ENCODE measurements at regions not wholly inside any gene's neighbourhood (a gene's known extent, or its start where the extent isn't known, plus 50 kb on each side); places are given as distances from the start of the nearest gene placed in this dataset.
"Not testable (repeated sequence)": the region's sequence is repeated elsewhere in the genome, so short reads cannot be mapped to it uniquely, and the experiment has no call there.

DNA sequence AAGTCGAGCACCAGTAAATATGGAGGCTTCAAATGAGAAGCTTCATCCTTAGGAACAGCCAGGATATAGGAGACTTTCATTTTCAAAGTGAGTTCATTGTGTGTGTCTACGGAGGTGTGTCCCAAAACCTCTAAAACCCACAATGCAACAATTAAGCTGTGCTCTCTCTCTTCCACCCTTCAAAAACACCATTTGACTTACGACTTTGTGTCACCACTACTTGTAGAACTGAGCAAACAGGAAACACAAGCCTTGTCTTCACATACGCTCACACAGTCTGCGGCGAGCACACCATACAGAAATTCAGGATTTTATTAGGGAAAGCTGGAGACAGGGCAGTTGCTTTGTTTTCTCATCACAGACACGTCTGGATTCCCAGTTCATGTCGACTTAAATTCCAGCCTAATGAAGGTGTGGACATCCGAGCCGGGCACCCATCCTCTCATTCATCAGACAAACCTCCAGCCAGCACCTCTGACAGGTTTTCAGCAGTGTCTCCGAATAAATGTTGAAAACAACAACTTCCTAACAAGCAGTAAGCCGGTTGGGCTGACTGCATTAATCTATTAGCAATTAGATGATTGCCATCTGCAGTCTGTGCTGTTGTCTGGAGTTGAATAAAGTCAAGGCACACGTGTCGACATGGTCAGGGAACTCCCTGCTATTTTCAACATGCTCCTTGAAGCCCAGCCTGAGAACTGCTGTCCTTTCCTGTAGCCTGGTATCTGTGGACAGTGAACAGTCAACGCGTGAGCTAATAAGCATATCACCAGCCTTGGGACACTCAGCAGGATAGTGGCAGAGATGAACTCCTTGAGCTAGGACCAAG is 1411.1 kb downstream of the BRD1 start:
- no peak for TF ChIP-seq CTCF (IDR thresholded peaks at IDR 0.05; ENCODE audit: low read depth, low read length, missing control alignments)
- DNase-seq (ENCODE audit: low read depth) = no peak
- no peak overlapping the region for H3K4me3 ChIP-seq (ENCODE audit: low read depth, low read length)

DNA sequence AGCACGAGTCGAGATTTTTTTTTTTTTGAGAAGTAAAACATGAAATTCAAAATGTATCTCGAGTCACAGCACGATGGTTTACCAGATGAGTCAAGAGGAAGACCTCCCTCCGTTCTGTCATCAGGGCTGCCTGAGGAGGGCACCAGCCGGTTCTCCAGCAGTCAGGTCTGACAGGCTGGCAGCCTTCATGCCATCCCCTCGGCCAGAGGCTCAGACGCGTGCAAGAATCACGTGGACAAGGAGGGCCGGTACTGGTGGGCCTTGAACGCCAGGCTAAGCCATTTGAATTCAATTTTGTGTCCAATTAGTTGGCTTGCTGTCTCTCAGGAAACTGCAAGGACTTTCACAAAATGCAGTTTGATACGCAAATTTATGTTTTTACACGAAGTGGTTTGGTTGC is 1412.2 kb downstream of the BRD1 start:
- DNase-seq (ENCODE audit: low read depth) = no peak
- no peak for TF ChIP-seq CTCF (IDR thresholded peaks at IDR 0.05; ENCODE audit: low read depth, low read length, missing control alignments)

DNA sequence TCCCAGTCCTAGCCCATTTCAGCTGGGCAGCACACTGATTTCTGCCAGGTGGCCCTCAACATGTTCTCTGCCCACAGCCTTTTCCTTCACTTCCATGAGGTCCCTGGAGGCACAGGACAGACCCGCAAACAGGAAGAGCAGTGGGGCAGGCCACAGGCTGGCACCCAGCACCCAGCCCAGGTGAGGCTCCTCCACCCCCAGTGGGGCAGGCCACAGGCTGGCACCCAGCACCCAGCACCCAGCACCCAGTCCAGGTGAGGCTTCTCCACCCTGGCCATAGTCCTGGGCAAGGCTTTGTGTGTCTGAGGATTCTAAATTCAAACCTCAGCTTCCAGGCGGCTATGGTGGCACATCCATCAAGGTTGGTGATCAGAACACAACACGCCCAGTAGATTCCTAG is 1413.0 kb downstream of the BRD1 start:
- no peak for TF ChIP-seq CTCF (IDR thresholded peaks at IDR 0.05; ENCODE audit: low read depth, low read length, missing control alignments)
- H3K4me3 ChIP-seq (ENCODE audit: low read depth, low read length) = no peak overlapping the region
- DNase-seq (ENCODE audit: low read depth) = no peak

More for the DNA sequence above, 1412.2 kb downstream of the BRD1 start:
- H3K4me3 ChIP-seq (ENCODE audit: low read depth, low read length) = no peak overlapping the region

DNA sequence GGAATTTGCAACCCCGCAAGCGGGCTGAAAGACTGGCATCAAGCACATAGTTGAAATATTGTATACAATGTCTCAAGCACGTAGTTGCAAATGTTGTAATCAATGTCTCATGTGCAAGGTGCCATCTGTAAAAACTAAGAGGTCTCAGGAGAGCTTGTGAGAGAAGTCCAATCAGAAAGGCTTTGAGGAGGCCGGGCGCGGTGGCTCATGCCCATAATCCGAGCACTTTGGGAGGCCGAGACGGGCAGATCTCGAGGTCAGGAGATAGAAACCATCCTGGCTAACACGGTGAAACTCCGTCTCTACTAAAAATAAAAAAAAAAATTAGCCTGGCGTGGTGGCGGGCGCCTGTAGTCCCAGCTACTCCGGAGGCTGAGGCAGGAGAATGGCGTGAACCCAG is 1414.7 kb downstream of the BRD1 start:
- DNase-seq (ENCODE audit: low read depth); H3K4me3 ChIP-seq (ENCODE audit: low read depth, low read length): not testable (repeated sequence)

DNA sequence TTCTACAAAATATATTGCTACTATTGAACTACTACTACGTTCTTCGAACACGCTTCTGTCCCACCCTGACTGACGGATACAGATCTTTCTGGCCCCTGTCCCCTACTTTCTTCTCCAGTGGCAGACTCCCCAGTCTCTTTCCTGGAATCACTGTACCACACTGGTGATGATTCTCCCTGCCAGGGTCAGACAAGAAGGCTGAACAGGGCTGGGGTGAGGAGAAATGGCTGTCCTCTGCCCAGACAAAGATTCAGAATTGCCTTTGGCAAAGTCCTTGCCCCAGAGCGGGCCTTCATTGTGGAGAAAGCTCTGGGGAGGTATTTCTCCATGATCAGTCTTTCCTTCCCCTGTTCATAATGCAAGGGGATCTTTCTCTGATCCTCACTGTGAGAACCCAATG is 1417.1 kb downstream of the BRD1 start:
- TF ChIP-seq CTCF (IDR thresholded peaks at IDR 0.05; ENCODE audit: low read depth, low read length, missing control alignments) = no peak
- no peak for DNase-seq (ENCODE audit: low read depth)
- no peak overlapping the region for H3K4me3 ChIP-seq (ENCODE audit: low read depth, low read length)

- no peak overlapping the region for H3K4me3 ChIP-seq (ENCODE audit: low read depth, low read length)
- DNase-seq (ENCODE audit: low read depth) = no peak
- no peak for TF ChIP-seq CTCF (IDR thresholded peaks at IDR 0.05; ENCODE audit: low read depth, low read length, missing control alignments)
Measured at GRCh38 chr22:48407256-48407955, 1420.3 kb downstream of the BRD1 start.

- H3K4me3 ChIP-seq (ENCODE audit: low read depth, low read length) = no peak overlapping the region
- DNase-seq (ENCODE audit: low read depth) = no peak
- TF ChIP-seq CTCF (IDR thresholded peaks at IDR 0.05; ENCODE audit: low read depth, low read length, missing control alignments) = no peak
Measured at GRCh38 chr22:48406161-48406560, 1421.5 kb downstream of the BRD1 start.
